ENCODE measurements at regions not wholly inside any gene's neighbourhood (a gene's known extent, or its start where the extent isn't known, plus 50 kb on each side); places are given as distances from the start of the nearest gene placed in this dataset.

DNA sequence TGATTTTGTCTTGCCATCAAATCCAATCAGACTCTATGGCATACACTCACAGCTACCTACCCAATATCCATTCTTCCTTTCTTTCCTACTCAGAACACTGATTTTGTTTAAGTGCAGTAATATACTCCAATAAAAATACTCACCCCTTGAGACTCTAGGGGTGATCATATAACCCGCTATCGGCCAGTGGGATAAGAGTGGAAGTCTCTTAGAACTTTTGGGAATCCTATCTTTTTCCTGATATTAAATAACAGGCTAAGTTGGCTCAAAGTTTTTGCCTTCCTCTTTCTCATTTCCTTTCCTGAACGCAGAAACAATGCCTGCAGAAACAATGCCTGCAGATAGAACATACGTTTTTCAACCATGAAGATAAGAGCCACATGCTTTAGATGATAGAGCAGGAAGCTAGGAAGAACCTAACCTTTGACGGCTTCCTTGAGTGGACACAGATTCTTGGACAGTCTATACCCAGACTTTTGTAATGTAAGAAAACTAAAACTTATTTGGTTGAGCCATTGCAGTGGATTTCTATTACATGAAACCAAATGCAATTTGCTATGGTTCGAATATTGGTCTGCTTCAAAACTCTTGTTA, 373.8 kb downstream of the STIM2 start:
- no peak overlapping the region for H3K27ac Mint-ChIP-seq
- H3K4me3 Mint-ChIP-seq, result no peak overlapping the region
- H3K36me3 Mint-ChIP-seq, result no peaks in the 10 kb centered on the region
- H3K9me3 Mint-ChIP-seq, result no peaks in the 10 kb centered on the region
- TF ChIP-seq, protein P1, sequence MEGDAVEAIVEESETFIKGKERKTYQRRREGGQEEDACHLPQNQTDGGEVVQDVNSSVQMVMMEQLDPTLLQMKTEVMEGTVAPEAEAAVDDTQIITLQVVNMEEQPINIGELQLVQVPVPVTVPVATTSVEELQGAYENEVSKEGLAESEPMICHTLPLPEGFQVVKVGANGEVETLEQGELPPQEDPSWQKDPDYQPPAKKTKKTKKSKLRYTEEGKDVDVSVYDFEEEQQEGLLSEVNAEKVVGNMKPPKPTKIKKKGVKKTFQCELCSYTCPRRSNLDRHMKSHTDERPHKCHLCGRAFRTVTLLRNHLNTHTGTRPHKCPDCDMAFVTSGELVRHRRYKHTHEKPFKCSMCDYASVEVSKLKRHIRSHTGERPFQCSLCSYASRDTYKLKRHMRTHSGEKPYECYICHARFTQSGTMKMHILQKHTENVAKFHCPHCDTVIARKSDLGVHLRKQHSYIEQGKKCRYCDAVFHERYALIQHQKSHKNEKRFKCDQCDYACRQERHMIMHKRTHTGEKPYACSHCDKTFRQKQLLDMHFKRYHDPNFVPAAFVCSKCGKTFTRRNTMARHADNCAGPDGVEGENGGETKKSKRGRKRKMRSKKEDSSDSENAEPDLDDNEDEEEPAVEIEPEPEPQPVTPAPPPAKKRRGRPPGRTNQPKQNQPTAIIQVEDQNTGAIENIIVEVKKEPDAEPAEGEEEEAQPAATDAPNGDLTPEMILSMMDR (conservative IDR thresholded peaks at IDR 0.05), result no peak
- no peaks in the 10 kb centered on the region for H3K4me1 Mint-ChIP-seq (ENCODE audit: unreplicated experiment)
- peaks cover 24% of the 10 kb centered on the region for H3K27me3 Mint-ChIP-seq
- no peak for DNase-seq (ENCODE audit: extremely low spot score, unreplicated experiment)

DNA sequence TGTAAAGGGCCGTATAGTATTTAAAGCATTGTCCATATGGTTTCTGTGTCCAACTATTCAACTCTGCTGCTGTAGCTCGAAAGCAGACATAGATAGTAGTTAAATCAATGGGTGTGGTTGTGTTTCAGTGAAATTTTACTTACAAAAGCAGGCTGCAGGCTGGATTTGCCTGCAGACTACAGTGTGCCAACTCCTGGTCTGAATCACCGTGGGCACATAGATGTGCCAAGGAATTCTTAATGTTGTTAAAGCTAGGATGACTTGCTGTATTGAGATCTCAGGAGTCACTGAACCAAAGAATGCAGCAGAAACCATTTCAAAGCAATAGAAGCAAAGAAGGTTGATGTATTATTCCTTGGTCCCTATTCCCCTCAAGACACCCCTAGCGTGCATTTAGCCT, 379.0 kb downstream of the STIM2 start:
- DNase-seq (ENCODE audit: extremely low spot score, unreplicated experiment), result no peak
- Mint-ChIP-seq H3K27ac (no peak overlapping the region), H3K9me3 (no peaks in the 10 kb centered on the region), H3K36me3 (no peaks in the 10 kb centered on the region), H3K4me3 (no peak overlapping the region), H3K4me1 (ENCODE audit: unreplicated experiment) (no peaks in the 10 kb centered on the region), H3K27me3 (peaks cover 16% of the 10 kb centered on the region)
- TF ChIP-seq, protein P1 (conservative IDR thresholded peaks at IDR 0.05), result no peak

DNA sequence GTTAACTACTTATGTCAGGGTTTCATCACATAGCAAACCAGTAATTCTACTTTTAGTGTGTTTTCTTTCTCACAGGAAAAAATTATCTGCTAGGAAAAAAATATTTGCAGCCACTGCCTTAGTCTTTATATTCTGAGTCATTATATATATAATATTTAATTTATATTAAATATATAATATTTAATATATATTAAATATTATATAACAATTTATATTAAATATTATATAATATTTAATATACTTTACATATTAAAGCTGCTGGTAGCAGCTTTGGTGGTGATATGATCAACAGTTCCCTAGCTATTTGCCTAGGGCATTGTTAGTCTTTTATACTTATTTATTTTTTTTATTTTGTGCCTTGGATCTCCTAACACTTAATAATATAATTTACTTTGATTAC, 381.6 kb downstream of the STIM2 start:
- Mint-ChIP-seq H3K27ac (no peak overlapping the region), H3K27me3 (peaks cover 7% of the 10 kb centered on the region), H3K4me1 (ENCODE audit: unreplicated experiment) (no peaks in the 10 kb centered on the region), H3K9me3 (no peaks in the 10 kb centered on the region), H3K36me3 (no peaks in the 10 kb centered on the region), H3K4me3 (no peak overlapping the region)
- TF ChIP-seq, protein P1 (conservative IDR thresholded peaks at IDR 0.05), result no peak
- no peak for DNase-seq (ENCODE audit: extremely low spot score, unreplicated experiment)

DNA sequence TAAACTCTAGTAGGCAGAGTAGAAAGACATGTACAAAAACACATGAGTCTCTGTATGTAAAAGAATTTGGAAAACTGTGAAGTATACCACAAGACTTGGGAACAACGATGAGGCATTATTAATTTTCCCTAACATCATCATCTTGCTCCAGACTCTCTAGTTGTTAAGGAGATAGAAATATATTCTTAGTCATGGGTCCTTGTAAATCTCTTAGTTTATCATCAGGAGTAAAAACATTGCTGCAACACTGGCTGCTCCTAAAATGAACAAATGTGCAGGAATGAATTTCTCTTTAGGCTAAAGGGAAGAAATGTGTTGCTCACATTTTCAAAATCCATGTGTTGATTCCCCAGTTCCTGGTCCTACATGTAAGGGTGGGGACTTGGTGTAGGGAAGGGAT, 384.6 kb downstream of the STIM2 start:
- TF ChIP-seq, protein P1 (conservative IDR thresholded peaks at IDR 0.05), result no peak
- Mint-ChIP-seq H3K36me3 (no peaks in the 10 kb centered on the region), H3K4me3 (no peak overlapping the region), H3K27me3 (peaks cover 3% of the 10 kb centered on the region), H3K9me3 (peaks cover 4% of the 10 kb centered on the region), H3K27ac (no peak overlapping the region), H3K4me1 (ENCODE audit: unreplicated experiment) (no peaks in the 10 kb centered on the region)
- DNase-seq (ENCODE audit: extremely low spot score, unreplicated experiment), result no peak

DNA sequence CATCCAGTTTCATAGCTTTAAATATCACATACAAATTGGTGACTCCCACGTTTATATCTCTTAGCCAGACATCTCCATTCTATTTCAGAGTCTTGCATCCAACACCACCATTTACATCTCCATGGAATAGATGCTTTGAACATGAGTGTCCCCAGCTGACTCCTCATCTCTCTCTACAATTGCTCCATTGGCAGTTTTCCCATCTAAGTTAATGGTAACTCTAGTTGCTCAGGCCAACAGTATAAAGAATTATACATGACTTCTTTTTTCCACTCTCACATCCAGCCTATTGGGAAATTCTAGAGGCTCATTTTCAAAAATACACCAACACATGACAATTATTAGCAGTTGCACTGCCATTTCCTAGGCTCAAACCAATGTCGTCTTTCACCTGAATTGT, 388.2 kb downstream of the STIM2 start:
- peaks cover 3% of the 10 kb centered on the region for H3K27me3 Mint-ChIP-seq
- no peak overlapping the region for H3K27ac Mint-ChIP-seq
- H3K4me3 Mint-ChIP-seq, result no peak overlapping the region
- H3K4me1 Mint-ChIP-seq (ENCODE audit: unreplicated experiment), result no peaks in the 10 kb centered on the region
- H3K36me3 Mint-ChIP-seq, result no peaks in the 10 kb centered on the region
- DNase-seq (ENCODE audit: extremely low spot score, unreplicated experiment), result no peak
- H3K9me3 Mint-ChIP-seq, result peaks cover 5% of the 10 kb centered on the region
- TF ChIP-seq, protein P1 (conservative IDR thresholded peaks at IDR 0.05), result no peak

DNA sequence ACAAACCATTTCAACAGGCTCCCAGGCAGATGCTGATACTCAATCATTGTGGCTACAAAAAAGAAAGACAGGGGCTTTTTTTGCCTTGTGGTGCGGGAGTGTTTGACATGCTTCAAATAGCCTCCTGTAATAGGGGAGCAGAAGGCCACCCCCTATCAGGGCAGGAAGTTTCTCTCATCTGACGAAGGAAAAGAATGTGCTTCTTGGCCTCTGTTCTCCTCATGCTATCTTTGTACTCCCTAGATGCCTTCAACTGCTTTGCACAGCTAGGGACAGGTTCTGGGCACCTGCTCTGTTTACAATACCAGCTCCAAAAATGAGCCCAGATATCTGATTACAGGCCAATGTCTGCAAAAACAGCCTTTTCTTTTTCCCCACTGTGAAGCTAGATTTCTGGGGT, 391.1 kb downstream of the STIM2 start:
- Mint-ChIP-seq H3K27me3 (no peaks in the 10 kb centered on the region), H3K36me3 (no peaks in the 10 kb centered on the region), H3K4me1 (ENCODE audit: unreplicated experiment) (no peaks in the 10 kb centered on the region), H3K4me3 (no peak overlapping the region), H3K9me3 (peaks cover 5% of the 10 kb centered on the region), H3K27ac (no peak overlapping the region)
- no peak for DNase-seq (ENCODE audit: extremely low spot score, unreplicated experiment)
- TF ChIP-seq, protein P1 (conservative IDR thresholded peaks at IDR 0.05), result no peak

All from type B pancreatic cell (in vitro differentiated cells).